Smooth muscle cell (in vitro differentiated cells): ENCODE measurements at regions not wholly inside any gene's neighbourhood (a gene's known extent, or its start where the extent isn't known, plus 50 kb on each side); places are given as distances from the start of the nearest gene placed in this dataset.

ENCODE experiments used
- DNase-seq: peaks from one replicate; lab custom pipeline; 2025; ENCODE audit not compliant: unreplicated experiment; lab: John Stamatoyannopoulos, UW
- H2AFZ ChIP-seq: fragments of 200-600 bp; sonication (generic); 2 replicates; pipeline ENCODE4 v1.6.0; 2016; ENCODE audit warnings: antibody characterized with exemption, low read depth, mild to moderate bottlenecking
- H3F3A ChIP-seq: fragments of 200-600 bp; sonication (generic); 2 replicates; pipeline ENCODE4 v1.6.0; 2017; ENCODE audit warnings: antibody characterized with exemption, low read depth
- H3K27ac ChIP-seq: fragments of 200-600 bp; sonication (generic); 2 replicates; pipeline ENCODE4 v1.5.1; 2016; ENCODE audit warnings: low read depth, mild to moderate bottlenecking
- H3K27me3 ChIP-seq: fragments of 200-600 bp; sonication (generic); 2 replicates; pipeline ENCODE4 v1.6.1; 2016; ENCODE audit warnings: low read depth, mild to moderate bottlenecking
- H3K36me3 ChIP-seq: fragments of 200-600 bp; sonication (generic); 2 replicates; pipeline ENCODE4 v1.5.1; 2016; ENCODE audit warnings: low read depth
- H3K4me1 ChIP-seq: fragments of 200-600 bp; sonication (generic); 2 replicates; pipeline ENCODE4 v1.5.1; 2016; ENCODE audit warnings: low read depth
- H3K4me2 ChIP-seq: fragments of 200-600 bp; sonication (generic); 2 replicates; pipeline ENCODE4 v1.6.0; 2016; ENCODE audit warnings: mild to moderate bottlenecking
- H3K4me3 ChIP-seq: fragments of 200-600 bp; sonication (generic); 2 replicates; pipeline ENCODE4 v1.5.1; 2016; ENCODE audit warnings: mild to moderate bottlenecking
- H3K79me2 ChIP-seq: fragments of 200-600 bp; sonication (generic); 2 replicates; pipeline ENCODE4 v1.6.0; 2016; ENCODE audit warnings: low read depth, mild to moderate bottlenecking
- H3K9ac ChIP-seq: fragments of 200-600 bp; sonication (generic); 2 replicates; pipeline ENCODE4 v1.6.0; 2016; ENCODE audit warnings: low read depth
- H3K9me3 ChIP-seq: fragments of 200-600 bp; sonication (generic); replicated peaks from 2 replicates; pipeline ENCODE4 v1.5.1; 2016; ENCODE audit warnings: low read depth
- H4K20me1 ChIP-seq: fragments of 200-600 bp; sonication (generic); 2 replicates; pipeline ENCODE4 v1.6.0; 2016; ENCODE audit warnings: low read depth
- WGBS: methylation state at CpG from one replicate; pipeline ENCODE4 v1.1.7; 2016; ENCODE audit warnings: low lambda C conversion rate; 5-methylcytosine and 5-hydroxymethylcytosine counted together
- TF ChIP-seq, protein P1 (sequence below): fragments of 200-600 bp; sonication (generic); IDR thresholded peaks from 2 replicates; pipeline ENCODE4 v1.5.1; 2017; ENCODE audit warnings: borderline replicate concordance, mild to moderate bottlenecking, antibody characterized with exemption; ENCODE audit not compliant: insufficient read depth, poor library complexity, severe bottlenecking

GRCh38 chr7:35370687-35371086 is 116.8 kb upstream of the TBX20 start:
- H3K27me3 ChIP-seq, result no peaks in the 10 kb centered on the region
- WGBS, result 93% methylated on average over 2 of the region's 2 CpGs
- no peak overlapping the region for H3K9ac ChIP-seq
- H3K27ac ChIP-seq, result no peak overlapping the region
- H3F3A ChIP-seq, result no peaks in the 10 kb centered on the region
- no peaks in the 10 kb centered on the region for H3K79me2 ChIP-seq
- DNase-seq, result no peak
- no peaks in the 10 kb centered on the region for H4K20me1 ChIP-seq
- no peak overlapping the region for H2AFZ ChIP-seq
- H3K9me3 ChIP-seq, result no peaks in the 10 kb centered on the region
- H3K4me1 ChIP-seq, result no peaks in the 10 kb centered on the region
- no peak overlapping the region for H3K4me3 ChIP-seq
- TF ChIP-seq, protein P1, sequence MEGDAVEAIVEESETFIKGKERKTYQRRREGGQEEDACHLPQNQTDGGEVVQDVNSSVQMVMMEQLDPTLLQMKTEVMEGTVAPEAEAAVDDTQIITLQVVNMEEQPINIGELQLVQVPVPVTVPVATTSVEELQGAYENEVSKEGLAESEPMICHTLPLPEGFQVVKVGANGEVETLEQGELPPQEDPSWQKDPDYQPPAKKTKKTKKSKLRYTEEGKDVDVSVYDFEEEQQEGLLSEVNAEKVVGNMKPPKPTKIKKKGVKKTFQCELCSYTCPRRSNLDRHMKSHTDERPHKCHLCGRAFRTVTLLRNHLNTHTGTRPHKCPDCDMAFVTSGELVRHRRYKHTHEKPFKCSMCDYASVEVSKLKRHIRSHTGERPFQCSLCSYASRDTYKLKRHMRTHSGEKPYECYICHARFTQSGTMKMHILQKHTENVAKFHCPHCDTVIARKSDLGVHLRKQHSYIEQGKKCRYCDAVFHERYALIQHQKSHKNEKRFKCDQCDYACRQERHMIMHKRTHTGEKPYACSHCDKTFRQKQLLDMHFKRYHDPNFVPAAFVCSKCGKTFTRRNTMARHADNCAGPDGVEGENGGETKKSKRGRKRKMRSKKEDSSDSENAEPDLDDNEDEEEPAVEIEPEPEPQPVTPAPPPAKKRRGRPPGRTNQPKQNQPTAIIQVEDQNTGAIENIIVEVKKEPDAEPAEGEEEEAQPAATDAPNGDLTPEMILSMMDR, result no peak
- no peaks in the 10 kb centered on the region for H3K36me3 ChIP-seq
- H3K4me2 ChIP-seq, result no peak overlapping the region

DNA sequence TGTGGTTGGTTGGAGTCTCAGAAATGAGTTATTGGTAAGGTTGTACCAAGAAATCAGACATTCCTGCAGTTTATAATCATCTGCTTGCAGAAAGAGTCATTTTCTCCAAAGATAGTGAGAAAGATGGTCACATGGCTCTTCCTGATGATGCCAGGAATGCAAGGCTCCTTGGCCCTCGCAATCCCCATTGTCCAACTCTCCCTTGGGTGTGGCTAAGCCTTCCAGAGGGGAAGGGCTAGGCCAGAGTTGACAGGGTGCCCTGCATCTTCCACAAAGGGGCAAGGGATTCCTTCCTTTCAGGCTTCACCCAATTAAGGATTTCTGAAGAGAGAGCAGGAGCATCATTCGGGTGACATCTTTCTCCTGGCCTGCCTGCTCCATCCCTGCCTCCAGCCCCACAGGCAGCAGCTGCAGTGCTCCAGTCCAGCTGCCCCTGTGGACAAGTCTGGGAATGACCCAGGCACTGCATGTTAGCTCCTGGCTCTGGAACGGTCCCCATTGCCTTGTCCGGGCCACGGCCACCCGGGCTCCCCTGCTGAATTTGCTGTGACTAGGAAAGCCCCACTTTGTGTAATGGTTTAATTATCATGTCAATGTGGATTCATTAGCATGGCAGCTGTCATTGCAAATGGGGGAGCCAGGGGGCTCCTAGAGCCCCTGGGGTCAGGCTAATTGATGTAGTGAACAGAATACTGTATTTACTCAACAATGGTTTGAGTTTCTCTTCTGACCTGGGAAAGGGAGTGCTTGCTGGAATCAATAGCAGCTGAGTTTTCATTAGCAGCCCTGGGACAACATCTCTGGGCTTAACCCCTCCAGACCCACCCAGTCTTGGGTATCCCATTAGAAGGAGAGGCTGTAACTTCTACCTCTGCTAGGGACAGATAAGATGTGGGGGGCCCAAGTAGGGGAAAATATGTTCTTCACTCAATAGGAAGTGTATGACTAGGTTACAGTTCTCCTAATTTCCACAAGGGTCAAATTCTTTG is 112.6 kb upstream of the TBX20 start:
- Histone ChIP-seq H3K36me3 (no peaks in the 10 kb centered on the region), H4K20me1 (no peaks in the 10 kb centered on the region), H3K27me3 (no peaks in the 10 kb centered on the region), H3K79me2 (no peaks in the 10 kb centered on the region), H3K4me3 (no peak overlapping the region), H2AFZ (no peak overlapping the region), H3K4me1 (no peaks in the 10 kb centered on the region), H3K4me2 (no peak overlapping the region), H3K9me3 (no peaks in the 10 kb centered on the region), H3F3A (no peaks in the 10 kb centered on the region), H3K27ac (no peak overlapping the region), H3K9ac (no peak overlapping the region)
- no peak for DNase-seq
- 78% methylated on average over 6 of the region's 6 CpGs for WGBS
- TF ChIP-seq, protein P1, result no peak

DNA sequence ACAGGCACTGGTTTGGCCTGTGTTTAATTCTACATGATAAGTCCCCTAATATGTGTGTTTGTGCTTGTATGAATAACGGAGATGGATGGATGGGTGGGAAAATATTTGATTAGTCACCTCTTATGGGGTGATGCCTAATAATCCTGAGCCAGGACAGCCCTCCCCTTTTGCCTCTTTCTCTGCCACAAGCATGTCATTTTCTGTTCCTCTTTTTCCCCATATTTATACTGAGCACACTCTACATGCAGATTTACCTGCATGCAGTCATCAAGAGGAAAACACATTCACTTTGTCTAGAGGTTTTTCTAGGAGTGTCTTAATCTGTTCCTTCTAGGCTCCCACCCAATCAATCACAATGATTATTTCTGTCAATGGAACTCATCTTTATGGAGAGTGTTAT is 111.6 kb upstream of the TBX20 start:
- Histone ChIP-seq H3K79me2 (no peaks in the 10 kb centered on the region), H3K9ac (no peak overlapping the region), H3K4me2 (no peak overlapping the region), H3F3A (no peaks in the 10 kb centered on the region), H3K27me3 (no peaks in the 10 kb centered on the region), H3K9me3 (no peaks in the 10 kb centered on the region), H4K20me1 (no peaks in the 10 kb centered on the region), H2AFZ (no peak overlapping the region), H3K4me3 (no peak overlapping the region), H3K4me1 (no peaks in the 10 kb centered on the region), H3K27ac (no peak overlapping the region), H3K36me3 (no peaks in the 10 kb centered on the region)
- DNase-seq, result no peak
- 88% methylated on average over 1 of the region's 1 CpG for WGBS
- TF ChIP-seq, protein P1, result no peak
